ENCODE measurements at regions not wholly inside any gene's neighbourhood (a gene's known extent, or its start where the extent isn't known, plus 50 kb on each side); places are given as distances from the start of the nearest gene placed in this dataset.

- H2AFZ ChIP-seq (ENCODE audit: insufficient read depth, low read length, poor library complexity): no peak overlapping the region
- no CpG with 5 or more reads among the region's 3 CpGs for WGBS (ENCODE audit: extremely low coverage, insufficient coverage, insufficient read length)
- H2BK12ac ChIP-seq (ENCODE audit: low read length): peak overlapping the region; percentile 37
- H4K12ac ChIP-seq (ENCODE audit: low read depth, low read length): no peak overlapping the region
- peak overlapping the region; percentile 83 for H2BK120ac ChIP-seq (ENCODE audit: insufficient read depth, low read length, poor library complexity)
- no peak overlapping the region for H3K4ac ChIP-seq (ENCODE audit: low read depth, low read length)
- H2AK5ac ChIP-seq (ENCODE audit: low read length): peak overlapping the region; percentile 69
- peak overlapping the region; percentile 94 for H2BK5ac ChIP-seq (ENCODE audit: low read depth, low read length, poor library complexity)
- peak overlapping the region; percentile 76 for H4K91ac ChIP-seq (ENCODE audit: low read depth, low read length)
- H3K9ac ChIP-seq (ENCODE audit: low read length): no peak overlapping the region
- no peak overlapping the region for H3K4me2 ChIP-seq (ENCODE audit: low read length)
- no peaks in the 10 kb centered on the region for H3K79me2 ChIP-seq (ENCODE audit: control insufficient read depth, insufficient read depth, low read length, poor library complexity)
- H4K8ac ChIP-seq (ENCODE audit: low read depth, low read length): peak overlapping the region; percentile 66
- no peaks in the 10 kb centered on the region for H3K9me3 ChIP-seq (ENCODE audit: insufficient read depth, low read depth, low read length)
- H3K23ac ChIP-seq (ENCODE audit: low read length): no peak overlapping the region
- no peak for DNase-seq
- H3K4me3 ChIP-seq (ENCODE audit: low read depth, low read length): no peak overlapping the region
- H3K4me1 ChIP-seq (ENCODE audit: control insufficient read depth in 1 of 2, insufficient read depth in 2 of 2, low read length in 2 of 2): peaks cover 2 to 5% of the 10 kb centered on the region in 2 experiments
- H3K36me3 ChIP-seq (ENCODE audit: control insufficient read depth in 1 of 2, insufficient read depth in 2 of 2, low read length in 2 of 2): no peaks in the 10 kb centered on the region
- H3K18ac ChIP-seq (ENCODE audit: low read length): no peak overlapping the region
- H3K27ac ChIP-seq (ENCODE audit: low read depth, low read length): peak overlapping the region; percentile 84
- peaks cover 5% of the 10 kb centered on the region for H3K79me1 ChIP-seq (ENCODE audit: low read length)
- H3K14ac ChIP-seq (ENCODE audit: low read length): peak overlapping the region; percentile 40
- no peaks in the 10 kb centered on the region for H3K27me3 ChIP-seq (ENCODE audit: insufficient read depth, low read length)
Measured at GRCh38 chr13:90415902-90416301, 931.6 kb upstream of the MIR17HG start.

GRCh38 chr13:90416519-90416918 lies 931.0 kb upstream of the MIR17HG start:
- Histone ChIP-seq H2BK12ac (ENCODE audit: low read length) (no peak overlapping the region), H2BK5ac (ENCODE audit: low read depth, low read length, poor library complexity) (no peak overlapping the region), H3K79me1 (ENCODE audit: low read length) (peaks cover 5% of the 10 kb centered on the region), H3K18ac (ENCODE audit: low read length) (no peak overlapping the region), H3K27ac (ENCODE audit: low read depth, low read length) (peak overlapping the region; percentile 67), H3K14ac (ENCODE audit: low read length) (no peak overlapping the region), H3K23ac (ENCODE audit: low read length) (no peak overlapping the region), H3K79me2 (ENCODE audit: control insufficient read depth, insufficient read depth, low read length, poor library complexity) (no peaks in the 10 kb centered on the region), H3K4ac (ENCODE audit: low read depth, low read length) (no peak overlapping the region), H2AFZ (ENCODE audit: insufficient read depth, low read length, poor library complexity) (no peak overlapping the region), H3K4me3 (ENCODE audit: low read depth, low read length) (no peak overlapping the region), H3K9ac (ENCODE audit: low read length) (no peak overlapping the region), H3K27me3 (ENCODE audit: insufficient read depth, low read length) (no peaks in the 10 kb centered on the region), H3K4me2 (ENCODE audit: low read length) (peak overlapping the region; percentile 47), H2AK5ac (ENCODE audit: low read length) (no peak overlapping the region), H4K12ac (ENCODE audit: low read depth, low read length) (no peak overlapping the region), H3K9me3 (ENCODE audit: insufficient read depth, low read depth, low read length) (no peaks in the 10 kb centered on the region), H3K36me3 (ENCODE audit: control insufficient read depth in 1 of 2, insufficient read depth in 2 of 2, low read length in 2 of 2) (no peaks in the 10 kb centered on the region), H4K91ac (ENCODE audit: low read depth, low read length) (no peak overlapping the region), H3K4me1 (ENCODE audit: control insufficient read depth in 1 of 2, insufficient read depth in 2 of 2, low read length in 2 of 2) (peaks cover 2 to 5% of the 10 kb centered on the region in 2 experiments), H4K8ac (ENCODE audit: low read depth, low read length) (no peak overlapping the region), H2BK120ac (ENCODE audit: insufficient read depth, low read length, poor library complexity) (no peak overlapping the region)
- peak; percentile 7 to 35 for DNase-seq
- WGBS (ENCODE audit: extremely low coverage, insufficient coverage, insufficient read length): no CpG with 5 or more reads among the region's 5 CpGs

GRCh38 chr13:90416938-90417337 lies 930.5 kb upstream of the MIR17HG start:
- no peaks in the 10 kb centered on the region for H3K27me3 ChIP-seq (ENCODE audit: insufficient read depth, low read length)
- H3K9me3 ChIP-seq (ENCODE audit: insufficient read depth, low read depth, low read length): no peaks in the 10 kb centered on the region
- H2AFZ ChIP-seq (ENCODE audit: insufficient read depth, low read length, poor library complexity): no peak overlapping the region
- no peak overlapping the region for H3K18ac ChIP-seq (ENCODE audit: low read length)
- H4K8ac ChIP-seq (ENCODE audit: low read depth, low read length): no peak overlapping the region
- no peak overlapping the region for H3K9ac ChIP-seq (ENCODE audit: low read length)
- H2AK5ac ChIP-seq (ENCODE audit: low read length): no peak overlapping the region
- WGBS (ENCODE audit: extremely low coverage, insufficient coverage, insufficient read length): no CpG with 5 or more reads among the region's 1 CpG
- no peak overlapping the region for H2BK120ac ChIP-seq (ENCODE audit: insufficient read depth, low read length, poor library complexity)
- no peaks in the 10 kb centered on the region for H3K36me3 ChIP-seq (ENCODE audit: control insufficient read depth in 1 of 2, insufficient read depth in 2 of 2, low read length in 2 of 2)
- H2BK5ac ChIP-seq (ENCODE audit: low read depth, low read length, poor library complexity): no peak overlapping the region
- peaks cover 5% of the 10 kb centered on the region for H3K79me1 ChIP-seq (ENCODE audit: low read length)
- H3K23ac ChIP-seq (ENCODE audit: low read length): no peak overlapping the region
- H3K14ac ChIP-seq (ENCODE audit: low read length): no peak overlapping the region
- no peak overlapping the region for H4K91ac ChIP-seq (ENCODE audit: low read depth, low read length)
- peak overlapping the region; percentile 47 for H3K4me2 ChIP-seq (ENCODE audit: low read length)
- no peak overlapping the region for H3K4ac ChIP-seq (ENCODE audit: low read depth, low read length)
- DNase-seq: no peak
- H3K4me1 ChIP-seq (ENCODE audit: control insufficient read depth in 1 of 2, insufficient read depth in 2 of 2, low read length in 2 of 2): peaks cover 2 to 5% of the 10 kb centered on the region in 2 experiments
- H2BK12ac ChIP-seq (ENCODE audit: low read length): no peak overlapping the region
- H3K4me3 ChIP-seq (ENCODE audit: low read depth, low read length): no peak overlapping the region
- no peaks in the 10 kb centered on the region for H3K79me2 ChIP-seq (ENCODE audit: control insufficient read depth, insufficient read depth, low read length, poor library complexity)
- peak overlapping the region; percentile 67 for H3K27ac ChIP-seq (ENCODE audit: low read depth, low read length)
- no peak overlapping the region for H4K12ac ChIP-seq (ENCODE audit: low read depth, low read length)

GRCh38 chr13:90420683-90421082 lies 926.8 kb upstream of the MIR17HG start:
- Histone ChIP-seq H3K9ac (ENCODE audit: low read length) (no peak overlapping the region), H3K23ac (ENCODE audit: low read length) (no peak overlapping the region), H3K9me3 (ENCODE audit: insufficient read depth, low read depth, low read length) (no peaks in the 10 kb centered on the region), H2BK5ac (ENCODE audit: low read depth, low read length, poor library complexity) (no peak overlapping the region), H3K27ac (ENCODE audit: low read depth, low read length) (no peak overlapping the region), H2BK12ac (ENCODE audit: low read length) (peak overlapping the region; percentile 13), H3K79me1 (ENCODE audit: low read length) (peaks cover 5% of the 10 kb centered on the region), H2BK120ac (ENCODE audit: insufficient read depth, low read length, poor library complexity) (no peak overlapping the region), H3K27me3 (ENCODE audit: insufficient read depth, low read length) (no peaks in the 10 kb centered on the region), H4K12ac (ENCODE audit: low read depth, low read length) (no peak overlapping the region), H4K91ac (ENCODE audit: low read depth, low read length) (no peak overlapping the region), H3K14ac (ENCODE audit: low read length) (no peak overlapping the region), H3K18ac (ENCODE audit: low read length) (no peak overlapping the region), H3K4ac (ENCODE audit: low read depth, low read length) (no peak overlapping the region), H3K4me3 (ENCODE audit: low read depth, low read length) (no peak overlapping the region), H3K4me1 (ENCODE audit: control insufficient read depth in 1 of 2, insufficient read depth in 2 of 2, low read length in 2 of 2) (peaks cover 2 to 3% of the 10 kb centered on the region in 2 experiments), H4K8ac (ENCODE audit: low read depth, low read length) (no peak overlapping the region), H3K36me3 (ENCODE audit: control insufficient read depth in 1 of 2, insufficient read depth in 2 of 2, low read length in 2 of 2) (no peaks in the 10 kb centered on the region), H3K79me2 (ENCODE audit: control insufficient read depth, insufficient read depth, low read length, poor library complexity) (no peaks in the 10 kb centered on the region), H3K4me2 (ENCODE audit: low read length) (no peak overlapping the region), H2AK5ac (ENCODE audit: low read length) (no peak overlapping the region), H2AFZ (ENCODE audit: insufficient read depth, low read length, poor library complexity) (no peak overlapping the region)
- WGBS (ENCODE audit: extremely low coverage, insufficient coverage, insufficient read length): no CpG with 5 or more reads among the region's 2 CpGs
- DNase-seq: no peak

Data from trophoblast cell (in vitro differentiated cells and primary cell).